H1 (cell line): ENCODE measurements at regions not wholly inside any gene's neighbourhood (a gene's known extent, or its start where the extent isn't known, plus 50 kb on each side); places are given as distances from the start of the nearest gene placed in this dataset.

ENCODE experiments used
- ATF3 ChIP-seq: IDR thresholded peaks from 2 replicates; pipeline ENCODE4 v1.6.1; 2011; ENCODE audit warnings: low read depth, mild to moderate bottlenecking, low read length; ENCODE audit not compliant: insufficient read depth
- BRCA1 ChIP-seq: IDR thresholded peaks from 2 replicates; pipeline ENCODE4 v1.6.1; 2012; ENCODE audit warnings: low read depth, low read length, improper control_type of control experiment
- CHD2 ChIP-seq: IDR thresholded peaks from 2 replicates; pipeline ENCODE4 v1.6.1; 2012; ENCODE audit warnings: low read length, improper control_type of control experiment
- CTCF ChIP-seq, 3 experiments: IDR thresholded peaks; 1 replicate in 2 of 3; 2 replicates in 1 of 3; pipeline versions ENCODE4 v1.5.1 to v1.6.1; 2011; ENCODE audit warnings: low read length in 3 of 3, mild to moderate bottlenecking in 3 of 3, inconsistent platforms in 2 of 3, low read depth in 1 of 3, moderate library complexity in 1 of 3; ENCODE audit not compliant: insufficient read depth in 1 of 3; ENCODE audit errors: control extremely low read depth in 1 of 3
- EGR1 ChIP-seq: IDR thresholded peaks from 2 replicates; pipeline ENCODE4 v1.6.1; 2011; ENCODE audit warnings: low read depth, low read length, borderline replicate concordance
- EP300 ChIP-seq, 2 experiments: IDR thresholded peaks; 1 replicate in 1 of 2; 2 replicates in 1 of 2; pipeline ENCODE4 v1.6.1; 2011 to 2012; ENCODE audit warnings: low read depth in 2 of 2, low read length in 2 of 2, mild to moderate bottlenecking in 2 of 2, borderline replicate concordance in 1 of 2, inconsistent platforms in 1 of 2, moderate library complexity in 1 of 2
- HDAC2 ChIP-seq, 2 experiments: fragments of 300-600 bp in 1 of 2; sonication (generic) in 1 of 2; IDR thresholded peaks; 2 replicates each; pipeline ENCODE4 v1.6.1; 2011 to 2012; ENCODE audit warnings: low read depth in 2 of 2, low read length in 2 of 2, mild to moderate bottlenecking in 2 of 2, moderate library complexity in 2 of 2, borderline replicate concordance in 1 of 2, inconsistent platforms in 1 of 2
- MAFK ChIP-seq: IDR thresholded peaks from 2 replicates; pipeline ENCODE4 v1.6.1; 2012; ENCODE audit warnings: low read depth, mild to moderate bottlenecking, improper control_type of control experiment, low read length
- PHF8 ChIP-seq: fragments of 200-600 bp; sonication (generic); conservative IDR thresholded peaks from 2 replicates; pipeline ENCODE4 v1.7.1; 2012; ENCODE audit warnings: low read depth, mild to moderate bottlenecking, inconsistent platforms, low read length, moderate library complexity
- SIN3A ChIP-seq, 2 experiments: IDR thresholded peaks in 1 of 2; conservative IDR thresholded peaks in 1 of 2; 2 replicates each; pipeline ENCODE4 v1.6.1; 2011 to 2012; ENCODE audit warnings: low read length in 2 of 2, improper control_type of control experiment in 1 of 2, low read depth in 1 of 2, mild to moderate bottlenecking in 1 of 2
- SP1 ChIP-seq: IDR thresholded peaks from 2 replicates; pipeline ENCODE4 v1.6.1; 2011; ENCODE audit warnings: low read depth, low read length
- TAF1 ChIP-seq: IDR thresholded peaks from 2 replicates; pipeline ENCODE4 v1.6.1; 2011; ENCODE audit warnings: mild to moderate bottlenecking, low read depth, low read length

- no peak for TF ChIP-seq CTCF (IDR thresholded peaks at IDR 0.05; ENCODE audit: control extremely low read depth in 1 of 3, insufficient read depth in 1 of 3, low read depth in 1 of 3, low read length in 3 of 3)
- no peak for TF ChIP-seq CHD2
- TF ChIP-seq BRCA1 = no peak
- no peak for TF ChIP-seq EP300 (IDR thresholded peaks at IDR 0.05; ENCODE audit: borderline replicate concordance in 1 of 2, low read depth in 2 of 2, low read length in 2 of 2)
- no peak for TF ChIP-seq PHF8
- no peak for TF ChIP-seq EGR1
- no peak for TF ChIP-seq ATF3
- no peak for TF ChIP-seq MAFK
- TF ChIP-seq HDAC2 (IDR thresholded peaks at IDR 0.05; ENCODE audit: borderline replicate concordance in 1 of 2, low read depth in 2 of 2, low read length in 2 of 2) = no peak
- no peak for TF ChIP-seq TAF1
- no peak for TF ChIP-seq SP1
- TF ChIP-seq SIN3A (conservative IDR thresholded peaks at IDR 0.05 in 1 of 2, IDR thresholded peaks at IDR 0.05 in 1 of 2; ENCODE audit: low read depth in 1 of 2, low read length in 2 of 2) = no peak
Observed at GRCh38 chr1:5794279-5794678, 197.9 kb downstream of the NPHP4 start.
